Fibroblast of lung (primary cell): ENCODE measurements at regions not wholly inside any gene's neighbourhood (a gene's known extent, or its start where the extent isn't known, plus 50 kb on each side); places are given as distances from the start of the nearest gene placed in this dataset.

Source experiments
- DNase-seq, 2 donors: peaks; one replicate each; pipeline versions ENCODE4 v3.0.0 to v3.0.0-alpha.2; 2010; ENCODE audit warnings: low read depth in 2 of 2
- H2AFZ ChIP-seq: 2 replicates; pipeline ENCODE4 v1.5.1; 2012; ENCODE audit warnings: low read length, control low read depth, inconsistent platforms
- H3K27ac ChIP-seq: 2 replicates; pipeline ENCODE4 v1.5.1; 2011; ENCODE audit warnings: low read length, control low read depth; ENCODE audit not compliant: insufficient read depth
- H3K27me3 ChIP-seq: 2 replicates; pipeline ENCODE4 v1.5.1; 2011; ENCODE audit warnings: mild to moderate bottlenecking, low read length; ENCODE audit not compliant: control insufficient read depth, insufficient read depth
- H3K36me3 ChIP-seq: 2 replicates; pipeline ENCODE4 v1.5.1; 2011; ENCODE audit warnings: low read length; ENCODE audit not compliant: control insufficient read depth, insufficient read depth
- H3K4me1 ChIP-seq: 2 replicates; pipeline ENCODE4 v1.5.1; 2011; ENCODE audit warnings: low read length; ENCODE audit not compliant: control insufficient read depth, insufficient read depth; ENCODE audit errors: extremely low read depth
- H3K4me2 ChIP-seq: 2 replicates; pipeline ENCODE4 v1.5.1; 2011; ENCODE audit warnings: low read length, control low read depth; ENCODE audit not compliant: insufficient read depth; ENCODE audit errors: extremely low read depth
- H3K4me3 ChIP-seq, 4 experiments: fragments of 200-600 bp in 1 of 4; sonication (generic) in 1 of 4; replicated peaks in 1 of 4; 2 replicates each; pipeline ENCODE4 v1.5.1; 2011 to 2016; ENCODE audit warnings: low read length in 4 of 4, low read depth in 3 of 4, mild to moderate bottlenecking in 3 of 4, control low read depth in 2 of 4, inconsistent platforms in 1 of 4, mixed read lengths in 1 of 4; ENCODE audit not compliant: insufficient read depth in 1 of 4; ENCODE audit errors: control extremely low read depth in 1 of 4
- H3K79me2 ChIP-seq: 2 replicates; pipeline ENCODE4 v1.5.1; 2012; ENCODE audit warnings: mild to moderate bottlenecking, low read length, inconsistent platforms; ENCODE audit not compliant: control insufficient read depth, insufficient read depth
- H3K9ac ChIP-seq: 2 replicates; pipeline ENCODE4 v1.5.1; 2011; ENCODE audit warnings: mild to moderate bottlenecking, low read length, control low read depth; ENCODE audit not compliant: insufficient read depth
- H3K9me3 ChIP-seq: 2 replicates; pipeline ENCODE4 v1.5.1; 2012; ENCODE audit warnings: low read depth, low read length; ENCODE audit not compliant: control insufficient read depth, insufficient read depth
- H4K20me1 ChIP-seq: 2 replicates; pipeline ENCODE4 v1.5.1; 2011; ENCODE audit warnings: low read length; ENCODE audit not compliant: control insufficient read depth, insufficient read depth; ENCODE audit errors: extremely low read depth
- EZH2 ChIP-seq: IDR thresholded peaks from 2 replicates; pipeline ENCODE4 v1.5.1; 2012; ENCODE audit warnings: low read length, control low read depth, mild to moderate bottlenecking; ENCODE audit errors: missing control alignments
- TF ChIP-seq, protein P1 (sequence below), 2 donors: IDR thresholded peaks in 1 of 2; conservative IDR thresholded peaks in 1 of 2; 1 replicate in 1 of 2; 2 replicates in 1 of 2; pipeline ENCODE4 v1.5.1; 2011 to 2012; ENCODE audit warnings: low read length in 2 of 2, control low read depth in 1 of 2, inconsistent platforms in 1 of 2, low read depth in 1 of 2, mild to moderate bottlenecking in 1 of 2

DNA sequence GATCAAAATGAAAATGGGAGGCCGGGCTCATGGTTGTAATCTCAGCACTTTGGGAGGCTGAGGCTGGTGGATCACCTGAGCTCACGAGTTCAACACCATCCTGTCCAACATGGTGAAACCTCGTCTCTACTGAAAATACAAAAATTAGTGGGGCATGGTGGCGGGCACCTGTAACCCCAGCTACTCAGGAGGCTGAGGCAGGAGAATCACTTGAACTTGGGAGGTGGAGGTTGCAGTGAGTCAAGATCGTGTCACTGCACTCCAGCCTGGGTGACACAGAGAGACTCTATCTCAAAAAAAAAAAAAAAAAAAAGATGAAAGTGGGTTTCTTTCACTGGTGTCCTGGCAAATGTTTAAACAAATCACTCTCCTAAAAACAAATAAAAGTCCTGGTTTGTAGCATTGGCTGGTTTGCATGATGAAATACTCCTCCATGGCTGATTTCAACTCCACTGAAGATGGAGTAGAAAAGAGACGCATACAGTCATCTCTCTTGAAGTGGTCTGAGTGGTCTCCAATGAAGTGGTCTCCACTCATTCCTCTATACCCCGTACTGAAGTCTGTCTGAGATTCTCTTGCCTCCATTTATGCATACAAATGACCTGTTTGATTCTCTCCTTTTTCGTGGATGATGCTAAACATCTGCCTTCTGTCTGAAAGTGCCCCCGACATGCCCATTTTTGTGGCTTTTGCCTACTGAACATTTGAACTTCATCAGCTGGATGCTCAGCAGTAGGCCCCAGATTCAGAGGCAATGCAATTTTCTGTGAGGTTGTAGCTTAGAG, 153.0 kb upstream of the FAM20A start:
- DNase-seq = no peak
- Histone ChIP-seq H3K9me3 (no peaks in the 10 kb centered on the region), H3K36me3 (no peaks in the 10 kb centered on the region), H3K9ac (no peak overlapping the region), H3K4me1 (peaks cover 3% of the 10 kb centered on the region), H3K27ac (no peak overlapping the region), H4K20me1 (no peaks in the 10 kb centered on the region), H2AFZ (no peak overlapping the region), H3K4me3 (no peak overlapping the region), H3K4me2 (no peak overlapping the region), H3K79me2 (no peaks in the 10 kb centered on the region), H3K27me3 (no peaks in the 10 kb centered on the region)
- no peak for TF ChIP-seq EZH2
- TF ChIP-seq, protein P1, sequence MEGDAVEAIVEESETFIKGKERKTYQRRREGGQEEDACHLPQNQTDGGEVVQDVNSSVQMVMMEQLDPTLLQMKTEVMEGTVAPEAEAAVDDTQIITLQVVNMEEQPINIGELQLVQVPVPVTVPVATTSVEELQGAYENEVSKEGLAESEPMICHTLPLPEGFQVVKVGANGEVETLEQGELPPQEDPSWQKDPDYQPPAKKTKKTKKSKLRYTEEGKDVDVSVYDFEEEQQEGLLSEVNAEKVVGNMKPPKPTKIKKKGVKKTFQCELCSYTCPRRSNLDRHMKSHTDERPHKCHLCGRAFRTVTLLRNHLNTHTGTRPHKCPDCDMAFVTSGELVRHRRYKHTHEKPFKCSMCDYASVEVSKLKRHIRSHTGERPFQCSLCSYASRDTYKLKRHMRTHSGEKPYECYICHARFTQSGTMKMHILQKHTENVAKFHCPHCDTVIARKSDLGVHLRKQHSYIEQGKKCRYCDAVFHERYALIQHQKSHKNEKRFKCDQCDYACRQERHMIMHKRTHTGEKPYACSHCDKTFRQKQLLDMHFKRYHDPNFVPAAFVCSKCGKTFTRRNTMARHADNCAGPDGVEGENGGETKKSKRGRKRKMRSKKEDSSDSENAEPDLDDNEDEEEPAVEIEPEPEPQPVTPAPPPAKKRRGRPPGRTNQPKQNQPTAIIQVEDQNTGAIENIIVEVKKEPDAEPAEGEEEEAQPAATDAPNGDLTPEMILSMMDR (conservative IDR thresholded peaks at IDR 0.05 in 1 of 2, IDR thresholded peaks at IDR 0.05 in 1 of 2; ENCODE audit: low read depth in 1 of 2, low read length in 2 of 2) = no peak

DNA sequence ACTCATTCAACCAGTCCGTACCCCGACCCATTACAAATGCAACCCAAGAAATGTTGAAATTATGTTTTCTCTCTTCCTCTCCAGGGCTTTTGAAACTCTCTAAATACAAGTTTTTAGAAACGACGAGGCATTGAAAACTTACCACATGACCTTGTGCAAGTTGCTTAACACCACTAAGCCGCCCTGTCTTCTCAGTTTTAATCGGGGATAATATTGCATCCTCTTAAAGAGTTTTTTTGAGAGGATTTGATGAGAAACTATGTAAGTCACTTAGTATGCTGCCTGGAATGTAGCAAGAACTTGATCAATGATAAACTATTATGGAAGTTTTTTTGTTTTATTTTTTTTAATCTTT, 149.0 kb upstream of the FAM20A start:
- H3K27me3 ChIP-seq = no peaks in the 10 kb centered on the region
- no peaks in the 10 kb centered on the region for H3K9me3 ChIP-seq
- H3K4me2 ChIP-seq = no peak overlapping the region
- H3K9ac ChIP-seq = no peak overlapping the region
- H3K4me1 ChIP-seq = no peaks in the 10 kb centered on the region
- H4K20me1 ChIP-seq = no peaks in the 10 kb centered on the region
- H3K36me3 ChIP-seq = no peaks in the 10 kb centered on the region
- H3K27ac ChIP-seq = no peak overlapping the region
- no peak for TF ChIP-seq EZH2
- TF ChIP-seq, protein P1 (conservative IDR thresholded peaks at IDR 0.05 in 1 of 2, IDR thresholded peaks at IDR 0.05 in 1 of 2; ENCODE audit: low read depth in 1 of 2, low read length in 2 of 2) = no peak
- no peaks in the 10 kb centered on the region for H3K79me2 ChIP-seq
- H2AFZ ChIP-seq = no peak overlapping the region
- no peak overlapping the region for H3K4me3 ChIP-seq
- no peak for DNase-seq

DNA sequence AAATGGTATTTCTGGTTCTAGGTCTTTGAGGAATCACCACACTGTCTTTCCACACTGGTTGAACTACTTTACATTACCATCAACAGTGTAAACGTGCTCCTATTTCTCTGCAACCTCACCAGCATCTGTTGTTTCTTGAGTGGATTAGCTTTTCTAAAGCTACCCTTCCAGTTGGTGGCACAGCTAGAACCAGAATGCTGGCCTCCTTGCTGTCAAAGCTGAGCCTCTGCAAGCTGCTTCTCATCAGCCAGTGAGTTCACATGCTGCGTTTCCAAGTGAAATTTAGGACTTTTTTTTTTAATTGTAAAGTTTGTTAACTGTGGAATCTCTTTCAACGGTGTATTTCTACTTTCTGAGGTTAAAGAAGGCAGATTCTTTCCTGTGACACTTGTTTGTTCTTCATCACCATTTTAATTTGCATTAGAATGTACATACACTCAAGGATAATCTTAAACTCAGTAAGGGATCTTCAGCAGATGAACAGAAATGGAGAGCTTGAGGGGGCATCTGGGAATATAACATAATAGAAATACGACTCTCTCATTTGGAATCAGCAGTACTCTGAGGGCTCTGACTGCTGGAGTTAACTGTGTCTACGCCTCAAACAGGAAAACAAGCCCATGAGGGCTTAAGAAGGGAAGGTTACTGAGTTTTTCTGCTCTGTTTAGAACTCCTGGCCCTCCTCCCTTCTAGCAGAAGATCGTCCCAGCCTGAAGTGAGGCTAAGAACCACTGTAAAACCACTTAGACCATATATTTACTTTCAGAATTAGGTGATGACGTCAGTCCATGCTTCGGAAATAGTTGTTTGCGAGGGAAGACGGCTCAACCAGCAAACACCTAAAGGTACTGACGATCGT, 148.4 kb upstream of the FAM20A start:
- H3K27me3 ChIP-seq = no peaks in the 10 kb centered on the region
- no peaks in the 10 kb centered on the region for H3K4me1 ChIP-seq
- no peak overlapping the region for H3K4me3 ChIP-seq
- H3K36me3 ChIP-seq = no peaks in the 10 kb centered on the region
- TF ChIP-seq, protein P1 (conservative IDR thresholded peaks at IDR 0.05 in 1 of 2, IDR thresholded peaks at IDR 0.05 in 1 of 2; ENCODE audit: low read depth in 1 of 2, low read length in 2 of 2) = no peak
- TF ChIP-seq EZH2 = no peak
- no peak overlapping the region for H3K4me2 ChIP-seq
- no peak overlapping the region for H2AFZ ChIP-seq
- no peak overlapping the region for H3K27ac ChIP-seq
- no peak overlapping the region for H3K9ac ChIP-seq
- no peaks in the 10 kb centered on the region for H4K20me1 ChIP-seq
- no peaks in the 10 kb centered on the region for H3K9me3 ChIP-seq
- H3K79me2 ChIP-seq = no peaks in the 10 kb centered on the region
- no peak for DNase-seq
